NCI-H2081 (cell line): ENCODE measurements at regions not wholly inside any gene's neighbourhood (a gene's known extent, or its start where the extent isn't known, plus 50 kb on each side); places are given as distances from the start of the nearest gene placed in this dataset.
"Not testable (repeated sequence)": the region's sequence is repeated elsewhere in the genome, so short reads cannot be mapped to it uniquely, and the experiment has no call there.

ENCODE experiments used
- DNase-seq, 2 experiments: peaks; one replicate each; lab custom pipeline; 2025; lab: John Stamatoyannopoulos, UW

GRCh38 chr4:186481998-186482790, 73.2 kb downstream of the MTNR1A start:
- DNase-seq: no peak

- DNase-seq: no peak
Observed at GRCh38 chr4:186475202-186475601, 80.2 kb downstream of the MTNR1A start.

DNA sequence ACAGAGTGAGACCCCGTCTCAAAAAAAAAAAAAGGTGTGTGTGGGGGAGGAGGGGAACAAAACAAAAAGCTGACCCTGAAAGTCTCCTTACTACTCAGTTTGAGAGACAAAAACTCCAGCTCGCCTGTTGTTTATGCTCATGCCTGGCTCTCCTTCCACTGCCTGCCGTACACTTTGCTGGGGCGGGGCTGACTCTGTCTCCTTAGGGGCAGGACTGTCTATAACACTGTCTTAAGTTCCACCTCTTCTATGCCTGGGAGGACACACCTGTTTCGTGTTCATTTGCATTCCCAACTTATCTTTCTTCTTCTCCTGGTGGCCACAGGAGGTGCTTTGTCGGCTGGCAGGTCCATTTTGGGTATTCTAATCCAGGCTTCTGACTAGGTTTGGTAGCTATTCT, 81.4 kb downstream of the MTNR1A start:
- DNase-seq: no peak

DNA sequence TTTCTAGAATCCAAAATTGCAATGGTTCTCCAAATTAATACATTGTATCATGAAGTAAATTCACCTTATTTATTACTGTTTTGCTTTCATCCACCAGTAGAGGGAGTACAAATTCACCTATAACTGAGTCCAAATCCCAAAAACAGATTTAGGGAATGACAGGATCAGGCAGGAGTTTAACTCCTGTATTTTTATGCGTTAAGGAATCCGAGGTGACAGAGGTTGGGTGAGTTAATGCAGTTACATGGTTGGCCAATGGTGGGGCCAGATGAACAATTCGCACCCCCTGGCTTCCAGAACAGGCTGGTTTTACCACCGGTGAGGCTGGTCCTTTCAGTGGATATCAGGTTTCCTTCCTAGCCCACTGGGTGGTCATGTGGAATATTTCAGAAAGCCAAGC, 82.4 kb downstream of the MTNR1A start:
- peak in 1 of 2 experiments; percentile 19 for DNase-seq

- no peak for DNase-seq
Observed at GRCh38 chr4:186471441-186471840, 83.9 kb downstream of the MTNR1A start.

GRCh38 chr4:186458050-186458449, 97.3 kb downstream of the MTNR1A start:
- DNase-seq: no peak

DNA sequence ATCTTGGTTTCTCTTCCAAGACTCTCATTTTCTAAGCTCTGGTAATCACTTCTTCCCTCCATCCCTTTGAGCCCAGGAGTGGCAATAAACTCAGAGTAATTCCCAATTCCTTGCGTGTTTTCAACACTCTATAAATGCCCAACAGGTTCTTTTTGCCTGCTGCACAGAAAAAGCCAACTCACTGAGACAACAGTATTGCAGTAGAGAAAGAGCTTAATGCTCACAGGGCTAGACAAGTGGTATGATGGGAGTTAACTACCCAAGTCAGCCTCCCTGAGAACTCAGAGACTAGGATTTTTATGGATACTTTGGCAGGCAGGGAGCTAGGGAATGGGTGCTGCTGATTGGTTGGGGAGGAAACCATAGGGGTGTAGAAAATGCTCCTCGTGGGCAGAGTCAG, 103.4 kb downstream of the MTNR1A start:
- DNase-seq: no peak

- DNase-seq: no peak
Observed at GRCh38 chr4:186449954-186450353, 105.4 kb downstream of the MTNR1A start.

GRCh38 chr4:186445040-186445439, 110.3 kb downstream of the MTNR1A start:
- peak in 1 of 2 experiments; percentile 16 for DNase-seq

GRCh38 chr4:186441502-186441901, 113.9 kb downstream of the MTNR1A start:
- DNase-seq: no peak

GRCh38 chr4:186428481-186428880, 126.9 kb downstream of the MTNR1A start:
- no peak for DNase-seq

DNA sequence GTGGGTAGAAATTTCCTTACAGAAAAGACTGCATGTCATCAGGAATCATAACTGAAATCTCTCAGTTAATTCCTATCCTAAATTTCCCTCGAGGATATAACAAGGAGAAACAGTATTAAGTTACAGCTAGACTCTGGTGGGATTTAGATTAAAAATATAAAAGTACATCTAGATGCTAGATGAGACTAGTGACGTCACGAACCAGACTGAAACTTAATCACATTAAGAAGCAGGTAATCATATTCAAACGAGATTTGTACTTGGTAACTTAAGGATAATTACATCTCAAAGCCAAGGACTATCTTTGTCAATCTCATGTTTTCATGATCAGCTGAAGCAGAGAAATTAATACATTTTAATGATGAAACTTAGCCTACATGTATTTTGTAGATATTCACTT, 130.6 kb downstream of the MTNR1A start:
- DNase-seq: no peak

- DNase-seq: no peak
Observed at GRCh38 chr4:186422296-186422695, 133.1 kb downstream of the MTNR1A start.

GRCh38 chr4:186416451-186417060, 138.8 kb downstream of the MTNR1A start:
- no peak for DNase-seq

- no peak for DNase-seq
Observed at GRCh38 chr4:186414390-186414789, 141.0 kb downstream of the MTNR1A start.

- DNase-seq: no peak
Observed at GRCh38 chr4:186405957-186406356, 140.0 kb downstream of the F11 start.

DNA sequence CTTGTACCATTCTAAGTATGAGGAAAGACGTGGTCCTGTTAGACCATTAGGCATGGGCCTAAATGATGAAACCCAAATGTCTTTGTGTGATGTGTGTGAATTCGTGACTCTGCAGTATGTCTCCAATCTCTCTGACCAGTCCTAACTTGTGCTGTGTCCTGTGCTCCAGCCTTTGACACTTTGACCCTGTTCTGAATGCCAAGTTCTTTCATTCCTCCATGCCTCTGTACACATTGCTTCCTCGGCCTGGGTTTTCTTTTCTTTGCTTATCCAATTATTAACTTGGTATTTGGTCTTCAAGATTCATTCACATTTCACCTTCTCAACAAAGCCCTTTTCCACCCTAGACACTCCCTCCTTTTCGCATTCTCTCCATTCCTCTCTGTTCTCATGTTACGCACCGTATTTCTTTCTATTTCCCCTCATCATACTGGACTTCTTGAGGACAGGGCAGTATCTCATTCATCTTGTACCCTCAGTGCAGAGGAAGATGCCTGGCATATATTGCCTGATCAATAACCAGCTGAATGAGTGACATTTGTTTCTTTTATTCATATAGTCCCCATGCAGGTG, 138.7 kb downstream of the F11 start:
- no peak for DNase-seq

- DNase-seq: no peak
Observed at GRCh38 chr4:186400676-186401075, 134.7 kb downstream of the F11 start.

- DNase-seq: no peak
Observed at GRCh38 chr4:186392017-186392416, 126.0 kb downstream of the F11 start.

DNA sequence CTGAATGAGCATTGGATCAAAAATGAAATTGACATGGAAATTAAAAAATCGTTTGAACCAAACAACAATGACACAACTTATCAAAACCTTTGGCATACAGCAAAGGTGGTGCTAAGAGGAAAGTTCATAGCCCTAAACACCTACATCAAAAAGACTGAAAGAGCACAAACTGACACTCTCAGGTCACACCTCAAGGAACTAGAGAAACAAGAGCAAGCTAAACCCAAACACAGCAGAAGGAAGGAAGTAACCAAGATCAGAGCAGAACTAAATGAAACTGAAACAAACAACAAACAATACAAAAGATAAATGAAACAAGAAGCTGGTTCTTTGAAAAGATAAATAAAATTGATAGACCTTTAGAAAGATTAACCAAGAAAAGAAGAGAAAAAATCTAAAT, 118.3 kb downstream of the F11 start:
- DNase-seq: not testable (repeated sequence)

DNA sequence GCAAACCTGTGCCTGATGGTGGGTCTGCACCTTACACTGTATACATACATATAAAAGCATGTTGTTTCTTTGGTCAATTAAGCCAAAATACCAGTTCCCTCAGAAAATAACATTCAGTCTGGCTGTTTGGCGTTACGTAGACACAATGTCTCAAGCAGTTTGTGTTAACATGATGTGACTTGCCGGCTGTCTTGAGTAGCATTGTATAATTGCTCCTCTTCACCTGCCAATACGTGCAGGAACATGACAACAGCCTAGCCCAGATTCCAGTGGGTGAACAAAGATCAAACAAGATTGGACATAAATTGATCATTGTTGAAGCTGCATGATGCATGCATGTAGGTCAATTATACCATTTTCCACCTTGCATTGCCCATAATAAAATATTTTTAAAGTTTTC, 102.3 kb downstream of the F11 start:
- DNase-seq: no peak

GRCh38 chr4:186366326-186366725, 100.3 kb downstream of the F11 start:
- DNase-seq: no peak

DNA sequence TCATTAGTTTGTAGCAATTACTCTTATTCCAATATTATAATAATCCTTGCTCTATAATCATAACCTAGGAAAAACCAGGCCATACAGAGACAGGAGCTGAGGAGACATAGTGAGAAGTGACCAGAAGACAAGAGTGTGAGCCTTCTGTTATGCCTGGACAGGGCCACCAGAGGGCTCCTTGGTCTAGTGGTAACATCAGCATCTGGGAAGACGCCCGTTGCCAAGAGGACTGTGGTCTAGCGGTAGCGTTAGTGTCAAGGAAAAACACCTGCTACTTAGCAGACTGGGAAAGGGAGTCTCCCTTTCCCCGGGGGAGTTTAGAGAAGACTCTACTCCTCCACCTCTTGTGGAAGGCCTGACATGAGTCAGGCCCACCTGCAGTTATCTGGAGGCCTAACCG, 97.0 kb downstream of the F11 start:
- not testable (repeated sequence) for DNase-seq
